Left lung (tissue), 4 donors: ENCODE measurements at regions not wholly inside any gene's neighbourhood (a gene's known extent, or its start where the extent isn't known, plus 50 kb on each side); places are given as distances from the start of the nearest gene placed in this dataset.

Source experiments
- ATAC-seq: fragments of 200-7000 bp; cut with Tn5 transposase; one replicate; pipeline ENCODE4 v1.9.1; 2020; ENCODE audit warnings: moderate library complexity
- DNase-seq, 4 donors: peaks; one replicate each; pipeline ENCODE4 v3.0.0-alpha.2; 2013 to 2020
- H3K27ac ChIP-seq, 2 donors: fragments of 200-600 bp; sonication (generic) in 1 of 2; one replicate each; pipeline versions ENCODE4 v1.5.0 to v1.8.0; 2020 to 2021
- H3K27me3 ChIP-seq, 2 donors: fragments of 200-600 bp; sonication (generic) in 1 of 2; one replicate each; pipeline versions ENCODE4 v1.5.0 to v1.8.0; 2020 to 2021
- H3K36me3 ChIP-seq, 2 donors: fragments of 200-600 bp; sonication (generic) in 1 of 2; one replicate each; pipeline versions ENCODE4 v1.5.0 to v1.8.0; 2020 to 2021
- H3K4me1 ChIP-seq, 2 donors: fragments of 200-600 bp; one replicate each; pipeline ENCODE4 v1.8.0; 2021
- H3K4me3 ChIP-seq, 2 donors: fragments of 200-600 bp; sonication (generic) in 1 of 2; one replicate each; pipeline versions ENCODE4 v1.5.0 to v1.8.0; 2020 to 2021; ENCODE audit warnings: mild to moderate bottlenecking in 1 of 2
- H3K9me3 ChIP-seq, 2 donors: fragments of 200-600 bp; sonication (generic) in 1 of 2; one replicate each; pipeline versions ENCODE4 v1.5.0 to v1.8.0; 2020 to 2021
- CTCF ChIP-seq, 2 donors: fragments of 200-600 bp; sonication (generic) in 1 of 2; IDR thresholded peaks; one replicate each; pipeline versions ENCODE4 v1.5.0 to v1.8.0; 2021; ENCODE audit warnings: antibody characterized with exemption in 2 of 2
- intact Hi-C, 2 donors: fragments of 100-400 bp; cut with DNase I; formaldehyde crosslinking; loops; one replicate each; pipeline versions ENCODE4 v1.11.2 to v1.14.2; 2022
- donor health status: DM: no; HTN: yes; CAD: no.
- donor health status: DM: no; HTN: no; CAD: no.

- Histone ChIP-seq H3K27me3 (peaks cover 44 to 75% of the 10 kb centered on the region in 2 donors), H3K9me3 (no peaks in the 10 kb centered on the region), H3K36me3 (no peaks in the 10 kb centered on the region), H3K4me3 (no peak overlapping the region), H3K4me1 (no peaks in the 10 kb centered on the region), H3K27ac (no peak overlapping the region)
- ATAC-seq (no peak), DNase-seq (no peak)
- no peak for TF ChIP-seq CTCF (IDR thresholded peaks at IDR 0.05)
- intact Hi-C loops = no loop called here
Measured at GRCh38 chr20:56930876-56931275, 301.8 kb downstream of the TFAP2C start.

- no peak overlapping the region for H3K4me3 ChIP-seq
- H3K4me1 ChIP-seq = no peaks in the 10 kb centered on the region
- peaks cover 25 to 68% of the 10 kb centered on the region in 2 donors for H3K27me3 ChIP-seq
- DNase-seq (no peak), ATAC-seq (no peak)
- H3K27ac ChIP-seq = no peak overlapping the region
- no peaks in the 10 kb centered on the region for H3K9me3 ChIP-seq
- intact Hi-C loops = no loop called here
- no peak for TF ChIP-seq CTCF (IDR thresholded peaks at IDR 0.05)
- H3K36me3 ChIP-seq = no peaks in the 10 kb centered on the region
Measured at GRCh38 chr20:56932575-56933330, 303.6 kb downstream of the TFAP2C start.

- no peaks in the 10 kb centered on the region for H3K4me1 ChIP-seq
- peaks cover 19 to 67% of the 10 kb centered on the region in 2 donors for H3K27me3 ChIP-seq
- H3K36me3 ChIP-seq = no peaks in the 10 kb centered on the region
- ATAC-seq = no peak
- TF ChIP-seq CTCF (IDR thresholded peaks at IDR 0.05) = no peak
- DNase-seq = no peak
- H3K4me3 ChIP-seq = no peak overlapping the region
- intact Hi-C loops = no loop called here
- no peak overlapping the region for H3K27ac ChIP-seq
- H3K9me3 ChIP-seq = no peaks in the 10 kb centered on the region
Measured at GRCh38 chr20:56933331-56933698, 304.2 kb downstream of the TFAP2C start.

- Histone ChIP-seq H3K9me3 (no peaks in the 10 kb centered on the region), H3K36me3 (no peaks in the 10 kb centered on the region), H3K4me1 (no peaks in the 10 kb centered on the region), H3K27me3 (peaks cover 6 to 57% of the 10 kb centered on the region in 2 donors), H3K4me3 (no peak overlapping the region), H3K27ac (no peak overlapping the region)
- ATAC-seq (no peak), DNase-seq (no peak)
- TF ChIP-seq CTCF (IDR thresholded peaks at IDR 0.05) = no peak
- intact Hi-C loops = no loop called here
Measured at GRCh38 chr20:56934888-56935287, 305.8 kb downstream of the TFAP2C start.

- no peak overlapping the region for H3K4me3 ChIP-seq
- no peaks in the 10 kb centered on the region for H3K36me3 ChIP-seq
- no peak for ATAC-seq
- intact Hi-C loops = loop anchor here in 1 of 2 donors (10.0 kb wide), 1 partner anchor 64 kb away; no protein-coding TSS in a partner anchor
- no peak for TF ChIP-seq CTCF (IDR thresholded peaks at IDR 0.05)
- H3K27me3 ChIP-seq = peaks cover 0 to 31% of the 10 kb centered on the region in 2 donors
- DNase-seq = no peak
- no peaks in the 10 kb centered on the region for H3K4me1 ChIP-seq
- no peak overlapping the region for H3K27ac ChIP-seq
- H3K9me3 ChIP-seq = no peaks in the 10 kb centered on the region
Measured at GRCh38 chr20:56940466-56940865, 311.4 kb downstream of the TFAP2C start.
